Testis (tissue), 2 donors: ENCODE measurements at regions not wholly inside any gene's neighbourhood (a gene's known extent, or its start where the extent isn't known, plus 50 kb on each side); places are given as distances from the start of the nearest gene placed in this dataset.
"Not testable (repeated sequence)": the region's sequence is repeated elsewhere in the genome, so short reads cannot be mapped to it uniquely, and the experiment has no call there.

Source experiments
- POLR2A ChIP-seq: fragments of 450-650 bp; IDR thresholded peaks from one replicate; pipeline ENCODE4 v1.6.1; 2017; ENCODE audit warnings: antibody characterized with exemption, mild to moderate bottlenecking, moderate library complexity
- TF ChIP-seq, protein P1 (sequence below), 3 experiments: fragments of 450-650 bp in 2 of 3; fragments of 200-600 bp in 1 of 3; sonication (generic) in 1 of 3; IDR thresholded peaks; one replicate each; pipeline ENCODE4 v1.5.1; 2016 to 2019; ENCODE audit warnings: antibody characterized with exemption in 3 of 3, mild to moderate bottlenecking in 2 of 3, moderate library complexity in 1 of 3

DNA sequence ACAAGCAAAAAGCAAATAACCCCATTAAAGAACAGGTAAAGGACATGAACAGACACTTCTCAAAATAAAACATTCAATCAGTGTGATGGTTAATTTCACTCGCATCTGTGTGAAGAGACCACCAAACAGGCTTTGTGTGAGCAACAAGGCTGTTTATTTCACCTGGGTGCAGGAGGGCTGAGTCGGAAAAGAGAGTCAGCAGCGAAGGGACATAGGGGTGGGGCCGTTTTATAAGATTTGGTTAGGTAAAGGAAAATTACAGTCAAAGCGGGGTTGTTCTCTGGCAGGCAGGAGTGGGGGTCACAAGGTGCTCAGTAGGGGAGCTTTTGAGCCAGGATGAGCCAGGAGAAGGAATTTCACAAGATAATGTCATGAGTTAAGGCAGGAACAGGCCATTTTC is 429.5 kb upstream of the ZNF804A start:
- TF ChIP-seq, protein P1, sequence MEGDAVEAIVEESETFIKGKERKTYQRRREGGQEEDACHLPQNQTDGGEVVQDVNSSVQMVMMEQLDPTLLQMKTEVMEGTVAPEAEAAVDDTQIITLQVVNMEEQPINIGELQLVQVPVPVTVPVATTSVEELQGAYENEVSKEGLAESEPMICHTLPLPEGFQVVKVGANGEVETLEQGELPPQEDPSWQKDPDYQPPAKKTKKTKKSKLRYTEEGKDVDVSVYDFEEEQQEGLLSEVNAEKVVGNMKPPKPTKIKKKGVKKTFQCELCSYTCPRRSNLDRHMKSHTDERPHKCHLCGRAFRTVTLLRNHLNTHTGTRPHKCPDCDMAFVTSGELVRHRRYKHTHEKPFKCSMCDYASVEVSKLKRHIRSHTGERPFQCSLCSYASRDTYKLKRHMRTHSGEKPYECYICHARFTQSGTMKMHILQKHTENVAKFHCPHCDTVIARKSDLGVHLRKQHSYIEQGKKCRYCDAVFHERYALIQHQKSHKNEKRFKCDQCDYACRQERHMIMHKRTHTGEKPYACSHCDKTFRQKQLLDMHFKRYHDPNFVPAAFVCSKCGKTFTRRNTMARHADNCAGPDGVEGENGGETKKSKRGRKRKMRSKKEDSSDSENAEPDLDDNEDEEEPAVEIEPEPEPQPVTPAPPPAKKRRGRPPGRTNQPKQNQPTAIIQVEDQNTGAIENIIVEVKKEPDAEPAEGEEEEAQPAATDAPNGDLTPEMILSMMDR (IDR thresholded peaks at IDR 0.05), result not testable (repeated sequence)
- TF ChIP-seq POLR2A, result not testable (repeated sequence)
